GM23248 (cell line): ENCODE measurements at regions not wholly inside any gene's neighbourhood (a gene's known extent, or its start where the extent isn't known, plus 50 kb on each side); places are given as distances from the start of the nearest gene placed in this dataset.

Experiments
- EZH2 ChIP-seq: fragments of 200-600 bp; sonication (generic); IDR thresholded peaks from 2 replicates; pipeline ENCODE4 v1.6.1; 2018; ENCODE audit warnings: antibody characterized with exemption, mild to moderate bottlenecking; ENCODE audit not compliant: insufficient read depth, poor library complexity, severe bottlenecking
- EZH2phosphoT487 ChIP-seq: fragments of 200-600 bp; sonication (generic); IDR thresholded peaks from 2 replicates; pipeline ENCODE4 v1.6.1; 2018; ENCODE audit warnings: antibody characterized with exemption, moderate library complexity, mild to moderate bottlenecking, low read depth; ENCODE audit not compliant: insufficient read depth

DNA sequence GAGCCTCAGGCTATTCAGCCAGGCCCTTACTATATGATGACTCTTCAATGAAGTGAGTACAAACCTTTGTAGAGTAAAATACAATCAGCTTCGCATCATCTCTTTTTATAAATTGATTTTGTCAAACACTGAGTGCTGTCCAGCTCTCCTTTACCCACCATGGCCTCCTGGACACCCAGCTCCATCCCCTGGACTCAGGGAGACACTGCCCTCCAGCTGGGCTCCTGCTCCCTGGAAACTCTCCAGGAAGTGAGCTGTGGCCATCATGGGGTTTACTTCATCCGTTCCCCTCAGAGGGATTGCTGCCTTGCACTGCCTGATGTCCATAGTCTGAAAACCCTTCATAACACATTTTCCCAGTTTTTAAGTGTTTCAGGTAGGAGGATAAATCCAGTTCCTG lies 82.5 kb upstream of the XIRP2 start:
- TF ChIP-seq EZH2 (no peak), EZH2phosphoT487 (no peak)
